GM18951 (cell line): ENCODE measurements at regions not wholly inside any gene's neighbourhood (a gene's known extent, or its start where the extent isn't known, plus 50 kb on each side); places are given as distances from the start of the nearest gene placed in this dataset.

Experiments used
- POLR2A ChIP-seq: IDR thresholded peaks from 4 replicates; pipeline ENCODE4 v1.6.1; 2011; ENCODE audit warnings: mild to moderate bottlenecking; ENCODE audit not compliant: insufficient read length, insufficient read depth; ENCODE audit errors: extremely low read depth
- in situ Hi-C: fragments of 300-500 bp; cut with MboI; formaldehyde crosslinking; loops from one replicate; pipeline ENCODE4 v1.12.0; 2022; ENCODE audit warnings: low sequenced_read_pairs, mixed read lengths, inconsistent platforms; ENCODE audit not compliant: unreplicated experiment

DNA sequence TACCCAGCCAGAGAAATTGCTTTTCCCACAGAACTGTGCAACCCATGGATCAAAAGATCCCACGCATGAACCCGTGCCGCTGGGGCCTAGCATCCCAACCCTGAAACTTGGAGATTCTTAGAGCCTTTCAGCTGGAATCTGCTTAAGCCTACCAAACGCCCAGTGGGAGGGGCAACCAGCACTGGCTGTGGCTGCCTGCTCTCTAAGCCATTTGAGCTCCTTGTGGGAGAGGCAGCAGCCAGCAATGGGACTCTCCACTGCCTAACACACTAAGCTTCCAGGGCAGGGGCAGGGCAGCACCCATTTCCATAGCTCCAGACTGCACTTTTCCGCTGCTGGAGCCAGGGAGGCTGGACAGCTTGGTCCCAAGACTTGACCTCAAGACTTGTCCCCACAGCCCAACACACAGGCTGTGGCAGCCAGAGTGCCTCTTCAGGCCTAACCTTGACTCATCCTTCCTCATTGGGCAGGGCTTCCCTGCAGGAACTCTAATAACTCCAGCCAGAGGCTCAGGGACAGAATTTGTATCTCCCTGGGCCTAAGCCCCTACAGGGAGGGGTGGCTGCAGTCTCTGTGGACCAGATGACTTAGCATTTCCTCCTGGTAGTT is 437.4 kb downstream of the MTRR start:
- in situ Hi-C loops = no loop called here
- TF ChIP-seq POLR2A = no peak

DNA sequence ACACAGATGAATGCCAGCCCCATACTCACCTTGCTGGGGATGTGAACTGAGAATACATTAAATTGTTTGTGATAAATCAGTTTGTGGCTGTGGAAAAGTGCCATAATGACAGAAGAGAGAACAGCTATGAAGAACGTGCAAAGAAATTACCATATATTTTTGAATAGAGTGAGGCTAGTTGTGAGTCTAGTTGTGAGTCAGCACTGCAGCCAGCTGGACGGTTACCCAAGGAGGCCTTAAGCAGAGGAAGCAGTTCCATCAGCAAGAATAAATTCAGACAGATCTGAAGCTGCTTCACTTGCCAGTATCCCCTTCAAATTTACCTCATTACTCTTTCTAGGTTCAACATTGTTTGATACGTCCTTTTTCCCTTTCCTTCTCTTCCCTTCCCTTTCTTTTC is 446.0 kb downstream of the MTRR start:
- in situ Hi-C loops = no loop called here
- TF ChIP-seq POLR2A = no peak

DNA sequence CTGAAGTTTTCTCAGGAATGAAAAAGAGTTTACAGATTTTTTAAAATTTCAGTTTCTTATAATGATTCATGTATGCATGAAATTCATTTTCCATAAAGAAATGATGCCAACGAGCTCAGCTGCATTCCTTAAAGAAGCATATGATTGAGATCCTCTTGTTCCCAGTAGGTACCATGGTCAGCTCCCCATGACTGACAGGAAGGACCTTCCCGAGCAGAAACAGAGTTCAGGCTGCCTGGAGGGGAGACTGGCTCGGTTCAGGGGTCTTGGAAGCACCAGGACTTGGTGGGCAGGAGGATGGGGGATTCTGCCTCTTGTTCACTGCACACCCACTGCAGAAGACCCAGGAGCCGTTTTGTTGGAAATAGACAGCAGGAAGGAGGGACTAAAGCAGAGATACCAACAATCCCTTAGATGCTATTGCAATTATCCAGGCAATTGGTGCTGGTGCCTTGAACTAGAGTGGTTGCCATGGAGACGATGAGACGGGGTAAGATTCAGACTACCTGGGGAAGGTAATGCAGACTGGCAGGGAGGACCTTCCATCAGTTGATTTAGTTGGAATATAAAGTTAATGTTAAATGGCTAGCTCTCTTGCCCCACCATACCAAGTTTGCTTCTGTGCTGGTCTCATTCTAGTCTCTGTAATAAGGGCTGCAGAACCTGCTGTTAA is 447.8 kb downstream of the MTRR start:
- no peak for TF ChIP-seq POLR2A
- in situ Hi-C loops = no loop called here

DNA sequence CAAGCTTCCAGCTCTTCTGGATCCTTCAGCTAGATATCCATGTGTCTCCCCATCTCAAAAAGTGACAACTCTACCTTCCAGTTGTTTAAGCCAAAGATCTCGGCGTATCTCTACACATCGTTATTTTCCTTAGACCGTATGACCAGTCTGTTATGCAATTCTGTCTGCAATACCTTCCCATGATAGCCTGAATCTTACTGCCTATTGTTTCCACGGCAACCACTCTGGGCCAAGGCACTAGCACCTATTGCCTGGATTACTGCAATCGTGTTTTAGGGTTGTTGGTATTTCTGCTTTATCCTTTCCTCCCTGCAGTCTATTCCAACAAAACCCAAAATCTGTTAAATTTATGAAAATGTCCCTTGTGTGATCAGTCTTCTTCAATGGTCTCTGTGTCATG is 448.4 kb downstream of the MTRR start:
- in situ Hi-C loops = no loop called here
- no peak for TF ChIP-seq POLR2A

DNA sequence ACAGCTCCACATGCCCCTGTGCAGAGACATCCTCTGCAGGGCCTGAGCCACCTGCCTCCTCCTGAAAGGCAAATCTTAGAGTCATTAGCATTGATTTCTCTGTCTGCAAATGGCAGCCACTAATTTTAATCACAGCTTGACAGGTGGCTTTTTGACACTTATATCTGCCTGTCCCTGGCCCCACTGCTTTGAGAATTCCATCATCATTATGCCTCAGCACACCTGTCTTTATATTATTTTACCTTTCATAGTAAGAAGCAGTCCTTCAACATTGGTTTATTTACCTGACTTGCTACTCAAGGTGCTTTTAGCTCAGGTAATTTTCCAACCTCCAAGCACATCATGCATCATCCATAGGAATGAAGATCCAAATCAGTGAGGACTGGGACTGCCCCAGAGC is 451.3 kb downstream of the MTRR start:
- in situ Hi-C loops = no loop called here
- no peak for TF ChIP-seq POLR2A

DNA sequence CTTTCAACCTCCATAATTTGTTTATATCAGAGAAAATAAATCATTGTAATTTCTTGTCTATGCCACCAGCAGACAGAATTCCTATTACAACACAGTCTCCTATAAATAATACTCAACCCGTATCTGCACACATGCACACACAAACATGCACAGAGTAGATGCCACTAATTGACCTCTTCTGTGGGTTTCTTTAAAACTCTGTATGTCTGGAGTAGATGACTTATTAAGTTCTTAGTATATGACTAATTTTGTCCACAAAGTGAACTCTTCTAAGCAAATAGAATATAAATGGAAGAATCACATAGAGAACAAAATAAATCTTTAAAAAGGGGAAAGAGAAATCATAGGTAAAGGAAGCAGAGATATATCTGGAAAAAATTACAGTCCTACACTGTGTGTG is 452.3 kb downstream of the MTRR start:
- TF ChIP-seq POLR2A = no peak
- in situ Hi-C loops = no loop called here

DNA sequence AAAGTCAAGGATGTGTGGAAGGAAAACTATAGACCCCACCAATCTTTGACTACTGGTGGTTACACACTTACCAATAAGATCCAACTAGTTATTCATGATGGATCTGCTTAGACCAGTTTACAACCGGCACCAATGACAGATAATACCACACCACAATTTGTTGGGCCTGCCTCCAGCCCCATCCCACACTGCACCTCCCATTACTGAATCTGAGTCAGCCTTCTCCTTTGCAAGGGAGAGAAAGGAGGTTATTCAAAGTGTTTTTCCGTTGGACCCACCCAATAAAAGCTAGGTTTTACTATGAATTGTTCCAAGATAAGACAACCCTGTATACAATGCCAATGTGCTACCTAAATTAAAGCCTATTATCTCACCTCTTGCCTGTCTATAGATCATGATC is 453.5 kb downstream of the MTRR start:
- TF ChIP-seq POLR2A = no peak
- in situ Hi-C loops = no loop called here

DNA sequence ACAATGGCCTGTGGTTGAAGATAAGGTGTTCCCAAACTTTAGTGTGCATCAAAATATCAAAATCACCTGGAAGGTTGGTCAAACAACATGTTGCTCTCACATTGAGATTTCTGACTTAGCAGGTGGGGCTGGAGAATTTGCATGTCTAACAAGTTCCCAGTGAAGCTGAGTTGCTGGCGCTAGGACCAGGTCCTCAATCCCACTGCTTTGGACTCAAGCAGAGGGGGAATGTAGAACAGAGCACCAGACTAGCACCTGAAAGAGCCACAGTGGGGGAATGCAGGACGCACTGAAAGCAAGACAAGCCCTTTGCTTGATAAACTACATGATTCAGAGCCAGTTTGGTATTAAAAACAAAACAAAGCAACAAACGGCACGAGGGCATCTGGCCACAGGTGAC is 458.1 kb downstream of the MTRR start:
- in situ Hi-C loops = no loop called here
- TF ChIP-seq POLR2A = no peak

DNA sequence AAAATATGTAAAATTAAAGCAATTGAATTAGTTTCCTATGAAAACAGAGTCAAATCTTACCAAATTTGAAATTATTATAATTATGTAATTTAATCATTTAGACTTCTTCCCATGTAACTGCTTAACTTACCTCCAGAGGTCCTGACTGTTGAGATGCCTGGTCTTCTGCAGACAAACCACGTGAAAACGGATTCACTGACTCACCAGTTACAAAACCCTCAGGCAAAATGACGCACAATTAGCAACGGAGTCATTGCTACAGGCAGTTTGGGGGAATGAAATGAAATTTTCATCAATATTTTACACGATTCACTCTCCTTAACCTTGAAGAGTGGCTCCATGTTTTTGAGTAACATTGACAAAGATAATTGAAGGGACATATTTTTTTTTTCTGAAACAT is 460.8 kb downstream of the MTRR start:
- no peak for TF ChIP-seq POLR2A
- in situ Hi-C loops = no loop called here

DNA sequence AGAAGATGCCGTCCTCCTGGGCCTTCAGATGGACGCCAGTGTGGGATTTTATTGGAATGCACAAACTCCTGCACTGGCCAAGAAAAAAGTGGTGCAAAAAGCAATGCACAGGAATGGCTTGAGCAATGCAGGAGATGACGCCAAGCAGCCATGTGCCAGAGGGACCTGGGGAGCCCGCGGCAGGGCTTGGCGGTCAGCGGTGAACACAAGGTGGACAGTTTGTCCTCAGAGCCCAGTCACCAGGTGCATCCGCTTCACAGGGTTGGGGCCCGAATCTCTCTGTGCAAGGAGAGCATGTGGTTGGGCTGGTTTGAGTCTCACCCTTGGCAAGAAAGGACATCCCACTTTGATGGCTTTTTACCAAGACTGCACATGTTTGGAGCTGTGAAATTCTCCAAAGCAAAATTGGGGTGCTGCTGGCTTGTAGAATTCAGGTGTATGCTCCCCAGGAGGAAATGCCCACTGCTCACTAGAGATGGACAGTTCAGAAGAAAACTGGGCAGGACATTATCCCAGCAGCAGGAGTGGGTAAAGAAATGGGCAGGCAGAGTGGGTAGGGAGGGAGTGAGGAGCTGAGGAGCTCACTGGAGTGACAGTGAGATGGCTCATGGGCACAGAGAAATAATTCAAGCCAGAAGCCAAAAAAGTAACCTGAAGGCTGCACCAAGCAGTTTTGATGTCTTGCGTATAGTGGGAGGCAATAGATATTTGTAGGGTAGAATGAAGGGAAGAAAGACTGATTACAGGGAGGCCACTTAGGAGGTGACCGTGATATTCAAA is 463.9 kb downstream of the MTRR start:
- no peak for TF ChIP-seq POLR2A
- in situ Hi-C loops = no loop called here

DNA sequence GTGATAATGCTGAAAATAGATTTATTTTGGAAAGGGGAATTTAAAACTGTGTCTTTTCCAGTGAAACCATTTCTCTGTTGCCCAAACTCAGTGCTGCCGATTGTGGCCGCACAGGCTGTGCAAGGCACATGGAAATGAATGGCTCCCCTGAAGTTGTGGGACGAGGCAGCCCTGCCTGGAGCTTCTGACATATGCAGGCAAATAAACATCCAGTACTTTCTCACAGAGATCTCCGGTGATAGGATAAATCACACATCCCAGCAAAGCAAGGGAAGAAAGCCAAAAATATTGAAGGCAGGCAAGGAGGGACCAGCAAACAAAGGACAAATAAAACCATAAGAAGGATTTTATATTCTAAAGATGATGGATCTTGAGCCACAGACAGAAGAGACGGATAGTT is 464.5 kb downstream of the MTRR start:
- no peak for TF ChIP-seq POLR2A
- in situ Hi-C loops = no loop called here

DNA sequence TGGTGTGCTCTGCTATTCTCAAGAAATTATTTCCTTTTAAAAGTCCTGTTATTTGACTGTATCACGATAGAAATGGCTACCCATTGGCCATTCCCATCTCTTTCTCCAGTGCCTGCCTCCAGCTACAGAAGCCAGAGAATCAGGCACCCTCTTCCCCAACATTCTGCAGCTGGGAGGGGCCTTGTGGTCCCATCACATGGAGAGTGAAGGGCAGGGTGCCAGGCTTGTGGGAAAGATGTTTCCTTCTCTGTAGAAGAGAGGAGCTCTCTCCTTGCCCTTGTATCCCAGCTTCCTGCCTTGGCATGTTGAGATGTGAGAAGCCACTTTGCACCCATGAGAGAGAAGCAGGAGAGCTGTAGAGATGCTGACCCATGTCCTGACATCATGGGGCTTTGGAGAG is 465.0 kb downstream of the MTRR start:
- in situ Hi-C loops = no loop called here
- TF ChIP-seq POLR2A = no peak

DNA sequence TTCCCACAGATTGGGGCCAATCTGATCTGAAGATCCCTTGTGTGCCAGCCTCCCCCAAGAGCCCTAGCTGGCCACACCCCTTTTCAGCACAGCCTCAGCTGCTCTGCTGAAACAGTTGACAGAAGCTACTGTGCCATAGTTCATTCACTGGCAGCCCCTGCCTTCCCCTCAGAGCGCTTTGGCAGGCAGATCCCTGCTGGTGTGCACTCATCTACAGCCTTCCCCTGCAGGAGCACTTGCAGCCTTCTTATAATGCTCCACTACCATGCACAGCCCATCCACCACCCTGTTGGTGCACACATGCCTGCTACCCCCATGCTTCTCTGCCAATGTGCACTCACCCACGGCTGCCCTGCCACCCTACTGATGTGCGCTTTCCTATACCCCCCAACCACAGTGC is 471.3 kb downstream of the MTRR start:
- no peak for TF ChIP-seq POLR2A
- in situ Hi-C loops = no loop called here
